CD8-positive, alpha-beta memory T cell (primary cell): ENCODE measurements at regions not wholly inside any gene's neighbourhood (a gene's known extent, or its start where the extent isn't known, plus 50 kb on each side); places are given as distances from the start of the nearest gene placed in this dataset.
"Not testable (repeated sequence)": the region's sequence is repeated elsewhere in the genome, so short reads cannot be mapped to it uniquely, and the experiment has no call there.

Source experiments
- CTCF ChIA-PET: fragments of 350-600 bp; sonication (Branson Sonifier 250); formaldehyde crosslinking; loops from one replicate; lab custom pipeline; 2021; ENCODE audit warnings: antibody characterized with exemption; lab: Charles Lee
- POLR2A ChIA-PET: fragments of 350-600 bp; sonication (Branson Sonifier 250); formaldehyde crosslinking; loops from one replicate; lab custom pipeline; 2021; ENCODE audit warnings: antibody characterized with exemption; lab: Charles Lee
- DNase-seq, 5 donors: peaks; one replicate each; pipeline versions ENCODE4 v3.0.0 to v3.0.0-alpha.2; 2020 to 2022; ENCODE audit warnings: mixed read lengths in 1 of 5
- H3K27ac ChIP-seq: one replicate; pipeline ENCODE4 v1.7.0; 2013; ENCODE audit warnings: low read depth, mild to moderate bottlenecking, low read length, moderate library complexity
- H3K27me3 ChIP-seq: 2 replicates; pipeline ENCODE4 v1.7.0; 2013; ENCODE audit warnings: low read length, mild to moderate bottlenecking; ENCODE audit not compliant: insufficient read depth, poor library complexity, severe bottlenecking
- H3K36me3 ChIP-seq: 2 replicates; pipeline ENCODE4 v1.7.0; 2013; ENCODE audit warnings: mild to moderate bottlenecking, low read length, moderate library complexity; ENCODE audit not compliant: insufficient read depth
- H3K4me1 ChIP-seq: 2 replicates; pipeline ENCODE4 v1.7.0; 2013; ENCODE audit warnings: mild to moderate bottlenecking, low read length, moderate library complexity; ENCODE audit not compliant: insufficient read depth
- H3K4me3 ChIP-seq: 2 replicates; pipeline ENCODE4 v1.7.0; 2013; ENCODE audit warnings: mild to moderate bottlenecking, low read length
- H3K9me3 ChIP-seq: 2 replicates; pipeline ENCODE4 v1.7.0; 2013; ENCODE audit warnings: mild to moderate bottlenecking, low read length
- H3K27ac Mint-ChIP-seq, 8 donors: one replicate each; pipeline ENCODE4 v1.8.0; 2020 to 2021; ENCODE audit warnings: mixed read lengths in 8 of 8, mild to moderate bottlenecking in 6 of 8, inconsistent platforms in 3 of 8, moderate library complexity in 3 of 8
- H3K27me3 Mint-ChIP-seq, 2 donors: one replicate each; pipeline ENCODE4 v1.8.0; 2020 to 2021; ENCODE audit warnings: mixed read lengths in 2 of 2, mild to moderate bottlenecking in 1 of 2, moderate library complexity in 1 of 2
- H3K36me3 Mint-ChIP-seq, 3 donors: one replicate each; pipeline ENCODE4 v1.8.0; 2020 to 2021; ENCODE audit warnings: mixed read lengths in 3 of 3, inconsistent platforms in 1 of 3, mild to moderate bottlenecking in 1 of 3
- H3K4me1 Mint-ChIP-seq, 3 donors: one replicate each; pipeline ENCODE4 v1.8.0; 2020 to 2021; ENCODE audit warnings: mixed read lengths in 3 of 3, inconsistent platforms in 1 of 3, mild to moderate bottlenecking in 1 of 3
- H3K4me3 Mint-ChIP-seq, 7 donors: one replicate each; pipeline ENCODE4 v1.8.0; 2020 to 2021; ENCODE audit warnings: mixed read lengths in 7 of 7, mild to moderate bottlenecking in 6 of 7, moderate library complexity in 4 of 7, inconsistent platforms in 2 of 7
- H3K9me3 Mint-ChIP-seq, 5 donors: one replicate each; pipeline ENCODE4 v1.8.0; 2020 to 2022; ENCODE audit warnings: mixed read lengths in 5 of 5, mild to moderate bottlenecking in 3 of 5, moderate library complexity in 2 of 5, inconsistent platforms in 1 of 5

DNA sequence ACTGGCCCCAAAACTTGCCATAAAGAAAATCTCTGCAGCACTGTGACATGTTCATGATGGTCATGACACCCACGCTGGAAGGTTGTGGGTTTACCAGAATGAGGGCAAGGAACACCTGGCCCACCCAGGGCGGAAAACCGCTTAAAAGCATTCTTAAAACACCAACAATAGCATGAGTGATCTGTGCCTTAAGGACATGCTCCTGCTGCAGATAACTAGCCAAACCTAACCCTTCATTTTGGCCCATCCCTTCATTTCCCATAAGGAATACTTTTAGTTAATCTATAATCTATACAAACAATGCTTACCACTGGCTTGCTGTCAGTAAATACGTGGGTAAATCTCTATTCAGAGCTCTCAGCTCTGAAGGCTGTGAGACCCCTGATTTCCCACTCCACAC lies 67.6 kb downstream of the FAM50B start:
- DNase-seq, H3K4me3 Mint-ChIP-seq, H3K36me3 Mint-ChIP-seq, H3K36me3 ChIP-seq, CTCF ChIA-PET, H3K9me3 Mint-ChIP-seq, H3K27ac Mint-ChIP-seq, H3K27me3 ChIP-seq, POLR2A ChIA-PET, H3K27ac ChIP-seq, H3K9me3 ChIP-seq, H3K4me3 ChIP-seq: not testable (repeated sequence)
- Mint-ChIP-seq H3K4me1 (peaks cover 30 to 41% (median 36%) of the 10 kb centered on the region in 3 donors), H3K27me3 (peaks cover 2 to 37% of the 10 kb centered on the region in 2 donors)
- peaks cover 24% of the 10 kb centered on the region for H3K4me1 ChIP-seq

- H3K27ac ChIP-seq, result no peak overlapping the region
- Mint-ChIP-seq H3K4me1 (peaks cover 28 to 36% (median 31%) of the 10 kb centered on the region in 3 donors), H3K9me3 (no peaks in the 10 kb centered on the region), H3K27ac (no peak overlapping the region), H3K27me3 (peaks cover 5 to 26% of the 10 kb centered on the region in 2 donors), H3K36me3 (no peaks in the 10 kb centered on the region), H3K4me3 (no peak overlapping the region)
- peaks cover 24% of the 10 kb centered on the region for H3K4me1 ChIP-seq
- no peaks in the 10 kb centered on the region for H3K36me3 ChIP-seq
- DNase-seq, result no peak
- ChIA-PET CTCF (no interaction called here), POLR2A (no interaction called here)
- no peak overlapping the region for H3K4me3 ChIP-seq
- H3K27me3 ChIP-seq, result no peaks in the 10 kb centered on the region
- no peaks in the 10 kb centered on the region for H3K9me3 ChIP-seq
Observed at GRCh38 chr6:3918469-3918868, 69.3 kb downstream of the FAM50B start.

- DNase-seq, result no peak
- H3K36me3 Mint-ChIP-seq, result no peaks in the 10 kb centered on the region
- ChIA-PET CTCF (no interaction called here), POLR2A (no interaction called here)
- H3K4me1 Mint-ChIP-seq, result peaks cover 25 to 31% (median 28%) of the 10 kb centered on the region in 3 donors
- Histone ChIP-seq H3K27ac (no peak overlapping the region), H3K4me3 (no peak overlapping the region), H3K9me3 (no peaks in the 10 kb centered on the region), H3K27me3 (no peaks in the 10 kb centered on the region), H3K36me3 (no peaks in the 10 kb centered on the region), H3K4me1 (peaks cover 20% of the 10 kb centered on the region)
- H3K27me3 Mint-ChIP-seq, result peaks cover 5 to 26% of the 10 kb centered on the region in 2 donors
- no peak overlapping the region for H3K4me3 Mint-ChIP-seq
- H3K27ac Mint-ChIP-seq, result no peak overlapping the region
- H3K9me3 Mint-ChIP-seq, result no peaks in the 10 kb centered on the region
Observed at GRCh38 chr6:3919130-3919628, 70.0 kb downstream of the FAM50B start.

GRCh38 chr6:3919849-3920248 lies 70.7 kb downstream of the FAM50B start:
- H3K4me3 Mint-ChIP-seq, result no peak overlapping the region
- H3K4me1 ChIP-seq, result peaks cover 15% of the 10 kb centered on the region
- ChIA-PET POLR2A (no interaction called here), CTCF (no interaction called here)
- no peaks in the 10 kb centered on the region for H3K36me3 Mint-ChIP-seq
- peaks cover 5 to 29% of the 10 kb centered on the region in 2 donors for H3K27me3 Mint-ChIP-seq
- no peaks in the 10 kb centered on the region for H3K9me3 ChIP-seq
- H3K4me1 Mint-ChIP-seq, result peaks cover 20 to 24% (median 21%) of the 10 kb centered on the region in 3 donors
- H3K4me3 ChIP-seq, result no peak overlapping the region
- H3K27me3 ChIP-seq, result no peaks in the 10 kb centered on the region
- no peaks in the 10 kb centered on the region for H3K9me3 Mint-ChIP-seq
- H3K27ac ChIP-seq, result no peak overlapping the region
- DNase-seq, result no peak
- H3K36me3 ChIP-seq, result no peaks in the 10 kb centered on the region
- no peak overlapping the region for H3K27ac Mint-ChIP-seq

- CTCF ChIA-PET, result no interaction called here
- Histone ChIP-seq H3K9me3 (no peaks in the 10 kb centered on the region), H3K27me3 (no peaks in the 10 kb centered on the region), H3K27ac (no peak overlapping the region), H3K36me3 (no peaks in the 10 kb centered on the region), H3K4me1 (peaks cover 10% of the 10 kb centered on the region), H3K4me3 (no peak overlapping the region)
- Mint-ChIP-seq H3K9me3 (no peaks in the 10 kb centered on the region), H3K27me3 (peaks cover 4 to 29% of the 10 kb centered on the region in 2 donors), H3K36me3 (no peaks in the 10 kb centered on the region), H3K27ac (no peak overlapping the region), H3K4me1 (peaks cover 15 to 19% (median 16%) of the 10 kb centered on the region in 3 donors), H3K4me3 (no peak overlapping the region)
- POLR2A ChIA-PET, result no interaction called here
- no peak for DNase-seq
Observed at GRCh38 chr6:3920321-3920720, 71.1 kb downstream of the FAM50B start.

DNA sequence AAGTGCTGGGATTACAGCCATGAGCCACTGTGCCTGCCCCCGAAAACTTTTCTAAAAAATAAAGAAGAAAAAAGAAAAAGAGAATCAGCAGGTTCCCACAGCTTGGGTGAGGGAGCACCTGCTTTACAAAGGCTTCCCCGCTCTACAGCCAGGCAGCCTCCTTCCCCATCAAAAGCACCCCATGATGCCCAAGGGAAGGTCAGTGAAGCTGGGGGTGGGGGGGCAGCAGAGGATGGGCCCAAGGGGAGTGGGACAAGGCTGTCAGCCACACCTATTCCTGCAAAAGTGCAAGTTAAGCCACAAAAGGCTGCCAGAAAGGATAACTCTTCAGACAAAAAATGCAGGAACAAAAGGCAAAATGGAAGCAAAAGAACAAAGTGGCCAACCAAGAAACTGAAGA lies 72.5 kb downstream of the FAM50B start:
- H3K36me3 ChIP-seq, result no peaks in the 10 kb centered on the region
- Mint-ChIP-seq H3K4me1 (peaks cover 4 to 6% (median 4%) of the 10 kb centered on the region in 3 donors), H3K9me3 (no peaks in the 10 kb centered on the region), H3K4me3 (no peak overlapping the region), H3K36me3 (no peaks in the 10 kb centered on the region), H3K27ac (no peak overlapping the region), H3K27me3 (peaks cover 4 to 29% of the 10 kb centered on the region in 2 donors)
- POLR2A ChIA-PET, result no interaction called here
- H3K4me1 ChIP-seq, result no peaks in the 10 kb centered on the region
- no peaks in the 10 kb centered on the region for H3K27me3 ChIP-seq
- no peaks in the 10 kb centered on the region for H3K9me3 ChIP-seq
- H3K4me3 ChIP-seq, result no peak overlapping the region
- CTCF ChIA-PET, result no interaction called here
- DNase-seq, result no peak
- no peak overlapping the region for H3K27ac ChIP-seq

- not testable (repeated sequence) for DNase-seq, H3K36me3 Mint-ChIP-seq
Observed at GRCh38 chr6:3922619-3923018, 73.4 kb downstream of the FAM50B start.

DNA sequence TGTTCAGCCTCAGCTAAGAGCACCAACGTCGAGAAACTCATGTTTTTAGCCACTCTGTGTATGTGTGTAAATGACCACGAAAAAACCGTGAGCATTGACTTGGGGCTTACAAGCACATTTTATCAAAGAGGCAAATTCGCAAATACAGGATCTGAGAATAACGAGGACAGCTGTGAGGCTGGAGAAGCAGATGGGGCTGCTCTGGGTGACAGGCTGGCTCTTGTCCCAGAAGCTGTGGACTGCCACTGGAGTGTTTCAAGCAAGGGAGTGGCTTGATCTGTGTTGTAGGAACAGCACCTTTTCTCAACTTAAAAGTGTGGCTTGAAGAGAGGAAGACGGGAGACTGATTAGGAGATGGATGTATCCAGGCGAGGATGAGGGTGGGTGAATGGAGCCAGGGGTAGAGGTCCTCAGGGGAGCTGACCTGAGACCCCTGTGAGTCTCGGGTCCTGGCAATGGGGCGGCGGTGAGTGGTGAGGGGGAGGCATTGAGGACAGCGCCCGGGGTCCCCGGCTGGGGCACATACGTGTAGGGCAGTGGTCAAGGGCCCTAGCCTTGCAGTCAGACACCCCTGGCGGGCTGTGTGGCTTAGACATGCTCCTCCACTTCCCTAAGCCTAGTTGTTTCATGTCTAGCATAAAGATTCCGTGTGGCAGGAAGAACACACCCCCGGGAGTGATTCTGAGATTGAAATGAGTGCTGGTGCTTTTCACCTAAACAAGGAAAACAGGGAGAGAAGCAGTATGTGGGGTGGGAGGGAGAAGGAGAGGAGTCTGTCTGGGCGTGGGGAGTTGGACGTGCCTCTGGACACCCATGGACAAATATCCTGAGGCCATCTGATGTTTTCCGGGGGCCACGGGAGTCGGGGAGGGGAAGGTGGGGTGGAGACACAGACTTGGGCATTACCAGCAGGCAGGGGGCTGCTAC lies 76.3 kb downstream of the FAM50B start:
- H3K27me3 ChIP-seq, H3K27ac Mint-ChIP-seq, DNase-seq, POLR2A ChIA-PET, H3K4me3 ChIP-seq, H3K4me1 Mint-ChIP-seq, H3K9me3 ChIP-seq, H3K36me3 Mint-ChIP-seq, CTCF ChIA-PET, H3K4me1 ChIP-seq, H3K9me3 Mint-ChIP-seq, H3K4me3 Mint-ChIP-seq, H3K27ac ChIP-seq, H3K36me3 ChIP-seq: not testable (repeated sequence)
- H3K27me3 Mint-ChIP-seq, result peaks cover 4 to 16% of the 10 kb centered on the region in 2 donors

More at GRCh38 chr6:3922619-3923018, 73.4 kb downstream of the FAM50B start:
- H3K4me1 ChIP-seq, POLR2A ChIA-PET, H3K27me3 ChIP-seq, H3K36me3 ChIP-seq, CTCF ChIA-PET, H3K27ac ChIP-seq, H3K9me3 Mint-ChIP-seq, H3K4me1 Mint-ChIP-seq, H3K4me3 Mint-ChIP-seq, H3K27ac Mint-ChIP-seq, H3K4me3 ChIP-seq, H3K9me3 ChIP-seq: not testable (repeated sequence)
- H3K27me3 Mint-ChIP-seq, result peaks cover 4 to 24% of the 10 kb centered on the region in 2 donors
